ENCODE measurements at regions not wholly inside any gene's neighbourhood (a gene's known extent, or its start where the extent isn't known, plus 50 kb on each side); places are given as distances from the start of the nearest gene placed in this dataset.

DNA sequence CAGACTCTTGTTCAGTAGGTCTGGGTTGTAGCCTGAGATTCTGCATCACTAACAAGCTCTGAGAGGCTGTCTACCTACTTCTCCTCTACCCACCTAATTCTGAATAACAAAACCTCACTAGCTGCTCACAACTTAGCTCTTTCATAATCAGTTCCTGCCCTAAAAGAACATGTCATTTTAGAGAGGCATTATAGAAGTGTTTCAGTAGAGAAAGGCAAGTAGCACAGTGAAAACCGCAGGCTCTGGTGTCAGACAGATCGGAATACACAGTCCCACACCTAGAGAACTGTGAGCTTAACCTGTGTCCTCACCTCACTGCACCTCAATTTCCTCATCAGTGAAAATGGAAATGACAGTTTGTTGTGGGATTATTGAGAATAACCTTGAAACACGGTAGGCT, 1337.6 kb upstream of the TENM4 start:
- H3K27ac ChIP-seq (ENCODE audit: low read depth in 1 of 2, low read length in 1 of 2) = no peak overlapping the region
- H3K9me3 ChIP-seq (ENCODE audit: control insufficient read depth in 4 of 4, insufficient read depth in 3 of 4, low read length in 3 of 4) = no peaks in the 10 kb centered on the region
- ATAC-seq (ENCODE audit: insufficient read depth, low FRiP score) (no peak), DNase-seq (no peak)
- H3K4me1 ChIP-seq (ENCODE audit: control insufficient read depth in 5 of 5, insufficient read depth in 5 of 5, low read length in 5 of 5) = peaks cover 0 to 8% (median 0%) of the 10 kb centered on the region in 5 donors
- H3K9ac ChIP-seq (ENCODE audit: insufficient read depth in 1 of 2, low read length in 2 of 2) = no peak overlapping the region
- H3K36me3 ChIP-seq (ENCODE audit: control insufficient read depth in 4 of 4, insufficient read depth in 4 of 4, low read length in 4 of 4) = no peaks in the 10 kb centered on the region
- WGBS, 2 donors = 58 to 78% methylated on average over 3 of the region's 3 CpGs
- H3K27me3 ChIP-seq (ENCODE audit: control insufficient read depth in 3 of 3, insufficient read depth in 3 of 3, low read length in 2 of 3) = no peaks in the 10 kb centered on the region
- TF ChIP-seq, protein P1, sequence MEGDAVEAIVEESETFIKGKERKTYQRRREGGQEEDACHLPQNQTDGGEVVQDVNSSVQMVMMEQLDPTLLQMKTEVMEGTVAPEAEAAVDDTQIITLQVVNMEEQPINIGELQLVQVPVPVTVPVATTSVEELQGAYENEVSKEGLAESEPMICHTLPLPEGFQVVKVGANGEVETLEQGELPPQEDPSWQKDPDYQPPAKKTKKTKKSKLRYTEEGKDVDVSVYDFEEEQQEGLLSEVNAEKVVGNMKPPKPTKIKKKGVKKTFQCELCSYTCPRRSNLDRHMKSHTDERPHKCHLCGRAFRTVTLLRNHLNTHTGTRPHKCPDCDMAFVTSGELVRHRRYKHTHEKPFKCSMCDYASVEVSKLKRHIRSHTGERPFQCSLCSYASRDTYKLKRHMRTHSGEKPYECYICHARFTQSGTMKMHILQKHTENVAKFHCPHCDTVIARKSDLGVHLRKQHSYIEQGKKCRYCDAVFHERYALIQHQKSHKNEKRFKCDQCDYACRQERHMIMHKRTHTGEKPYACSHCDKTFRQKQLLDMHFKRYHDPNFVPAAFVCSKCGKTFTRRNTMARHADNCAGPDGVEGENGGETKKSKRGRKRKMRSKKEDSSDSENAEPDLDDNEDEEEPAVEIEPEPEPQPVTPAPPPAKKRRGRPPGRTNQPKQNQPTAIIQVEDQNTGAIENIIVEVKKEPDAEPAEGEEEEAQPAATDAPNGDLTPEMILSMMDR (IDR thresholded peaks at IDR 0.05; ENCODE audit: control extremely low read depth, extremely low read depth) = no peak
- H3K4me3 ChIP-seq = no peak overlapping the region

DNA sequence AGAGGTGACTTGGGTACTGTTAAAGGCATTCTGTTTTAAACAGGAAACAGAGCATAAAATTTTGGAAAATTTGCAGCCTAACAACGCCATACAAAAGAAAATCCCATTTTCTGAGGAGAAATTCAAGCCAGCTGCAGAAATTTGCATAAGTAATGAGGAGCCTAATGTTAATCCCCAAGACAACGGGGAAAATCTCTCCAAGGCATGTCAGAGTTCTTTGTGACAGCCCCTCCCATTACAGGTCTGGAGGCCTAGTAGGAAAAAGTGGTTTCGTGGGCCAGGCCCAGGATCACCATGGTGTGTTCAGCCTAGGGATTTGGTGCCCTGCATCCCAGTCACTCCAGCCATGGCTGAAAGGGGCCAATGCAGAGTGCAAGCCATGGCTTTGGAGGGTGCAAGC, 1333.1 kb upstream of the TENM4 start:
- Histone ChIP-seq H3K9ac (ENCODE audit: insufficient read depth in 1 of 2, low read length in 2 of 2) (no peak overlapping the region), H3K9me3 (ENCODE audit: control insufficient read depth in 4 of 4, insufficient read depth in 3 of 4, low read length in 3 of 4) (no peaks in the 10 kb centered on the region), H3K27me3 (ENCODE audit: control insufficient read depth in 3 of 3, insufficient read depth in 3 of 3, low read length in 2 of 3) (no peaks in the 10 kb centered on the region), H3K4me3 (no peak overlapping the region), H3K27ac (ENCODE audit: low read depth in 1 of 2, low read length in 1 of 2) (no peak overlapping the region), H3K36me3 (ENCODE audit: control insufficient read depth in 4 of 4, insufficient read depth in 4 of 4, low read length in 4 of 4) (no peaks in the 10 kb centered on the region), H3K4me1 (ENCODE audit: control insufficient read depth in 5 of 5, insufficient read depth in 5 of 5, low read length in 5 of 5) (peaks cover 0 to 5% (median 0%) of the 10 kb centered on the region in 5 donors)
- DNase-seq (no peak), ATAC-seq (ENCODE audit: insufficient read depth, low FRiP score) (no peak)
- TF ChIP-seq, protein P1 (IDR thresholded peaks at IDR 0.05; ENCODE audit: control extremely low read depth, extremely low read depth) = no peak
- WGBS, 2 donors = 81 to 84% methylated on average over 3 of the region's 3 CpGs

DNA sequence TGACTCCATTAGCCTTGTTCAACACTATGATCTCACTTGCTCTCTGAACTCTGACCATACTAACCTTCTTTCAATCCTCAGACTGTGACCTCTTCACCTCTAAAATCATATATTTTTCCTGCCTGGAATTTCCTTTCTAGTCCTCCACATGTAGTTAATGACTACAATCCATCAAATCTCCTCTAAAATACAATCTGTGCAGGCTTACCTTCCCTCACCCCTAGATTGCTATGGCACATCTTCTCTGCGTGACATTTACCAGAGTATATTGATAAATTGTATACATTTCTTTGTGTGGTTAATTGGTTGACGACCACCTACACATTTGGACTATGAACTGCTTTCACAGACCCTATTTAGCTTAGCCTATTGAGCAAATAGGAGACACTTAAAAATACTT, 1330.2 kb upstream of the TENM4 start:
- Histone ChIP-seq H3K9me3 (ENCODE audit: control insufficient read depth in 4 of 4, insufficient read depth in 3 of 4, low read length in 3 of 4) (no peaks in the 10 kb centered on the region), H3K4me1 (ENCODE audit: control insufficient read depth in 5 of 5, insufficient read depth in 5 of 5, low read length in 5 of 5) (no peaks in the 10 kb centered on the region), H3K27ac (ENCODE audit: low read depth in 1 of 2, low read length in 1 of 2) (no peak overlapping the region), H3K27me3 (ENCODE audit: control insufficient read depth in 3 of 3, insufficient read depth in 3 of 3, low read length in 2 of 3) (no peaks in the 10 kb centered on the region), H3K9ac (ENCODE audit: insufficient read depth in 1 of 2, low read length in 2 of 2) (no peak overlapping the region), H3K36me3 (ENCODE audit: control insufficient read depth in 4 of 4, insufficient read depth in 4 of 4, low read length in 4 of 4) (no peaks in the 10 kb centered on the region), H3K4me3 (no peak overlapping the region)
- 66 to 83% methylated on average over 2 of the region's 2 CpGs for whole genome bisulfite sequencing, 2 donors
- ATAC-seq (ENCODE audit: insufficient read depth, low FRiP score) (no peak), DNase-seq (no peak)
- TF ChIP-seq, protein P1 (IDR thresholded peaks at IDR 0.05; ENCODE audit: control extremely low read depth, extremely low read depth) = no peak

DNA sequence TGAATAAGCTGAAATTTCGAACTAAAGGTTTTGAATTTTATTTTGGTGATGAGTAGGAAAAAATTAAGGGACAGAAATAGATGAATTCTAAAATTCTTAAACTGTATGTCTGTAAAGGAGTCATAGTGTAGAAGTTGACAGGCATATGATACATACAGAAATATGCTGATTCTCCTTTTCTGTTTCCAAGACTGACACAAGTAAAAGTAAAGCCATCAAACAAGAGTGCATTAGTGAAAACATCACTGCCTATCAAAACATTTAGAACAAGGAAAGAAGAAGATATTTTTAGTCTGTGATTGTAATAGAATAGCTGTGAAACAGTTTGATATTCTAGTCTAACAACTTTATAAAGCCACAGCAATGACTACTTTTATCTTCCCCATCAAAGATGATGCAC, 1318.0 kb upstream of the TENM4 start:
- TF ChIP-seq, protein P1 (IDR thresholded peaks at IDR 0.05; ENCODE audit: control extremely low read depth, extremely low read depth) = no peak
- no peak for ATAC-seq (ENCODE audit: insufficient read depth, low FRiP score)
- Histone ChIP-seq H3K27ac (ENCODE audit: low read depth in 1 of 2, low read length in 1 of 2) (no peak overlapping the region), H3K9me3 (ENCODE audit: control insufficient read depth in 4 of 4, insufficient read depth in 3 of 4, low read length in 3 of 4) (no peaks in the 10 kb centered on the region), H3K9ac (ENCODE audit: insufficient read depth in 1 of 2, low read length in 2 of 2) (no peak overlapping the region), H3K36me3 (ENCODE audit: control insufficient read depth in 4 of 4, insufficient read depth in 4 of 4, low read length in 4 of 4) (no peaks in the 10 kb centered on the region), H3K27me3 (ENCODE audit: control insufficient read depth in 3 of 3, insufficient read depth in 3 of 3, low read length in 2 of 3) (no peaks in the 10 kb centered on the region), H3K4me1 (ENCODE audit: control insufficient read depth in 5 of 5, insufficient read depth in 5 of 5, low read length in 5 of 5) (no peaks in the 10 kb centered on the region), H3K4me3 (no peak overlapping the region)
- 70 to 79% methylated on average over 1 of the region's 1 CpG for WGBS, 2 donors
- no peak for DNase-seq

Data from lung (tissue), 11 donors.